Activated CD4-positive, alpha-beta T cell treated with anti-CD3 and anti-CD28 coated beads, Interleukin-2, amount 10 ng/mL, durations not matched to agents 24 days and 14 days (primary cell): ENCODE measurements at regions not wholly inside any gene's neighbourhood (a gene's known extent, or its start where the extent isn't known, plus 50 kb on each side); places are given as distances from the start of the nearest gene placed in this dataset.

Experiments
- DNase-seq: peaks from one replicate; pipeline ENCODE4 v3.0.0; 2022
- H3K27ac Mint-ChIP-seq: one replicate; pipeline ENCODE4 v1.8.0; 2022; ENCODE audit warnings: mild to moderate bottlenecking, mixed read lengths
- H3K27me3 Mint-ChIP-seq: one replicate; pipeline ENCODE4 v1.8.0; 2022; ENCODE audit warnings: mixed read lengths
- H3K36me3 Mint-ChIP-seq: one replicate; pipeline ENCODE4 v1.8.0; 2022; ENCODE audit warnings: low read depth, mild to moderate bottlenecking, mixed read lengths
- H3K4me1 Mint-ChIP-seq: one replicate; pipeline ENCODE4 v1.8.0; 2021; ENCODE audit warnings: mixed read lengths
- H3K4me3 Mint-ChIP-seq: one replicate; pipeline ENCODE4 v1.8.0; 2022; ENCODE audit warnings: mild to moderate bottlenecking, moderate library complexity, mixed read lengths
- H3K9me3 Mint-ChIP-seq: one replicate; pipeline ENCODE4 v1.8.0; 2021; ENCODE audit warnings: mixed read lengths
- intact Hi-C: fragments of 100-400 bp; cut with micrococcal nuclease; formaldehyde crosslinking; loops from one replicate; pipeline ENCODE4 v1.15.1; 2023

GRCh38 chr2:59893612-59894011 is 659.8 kb downstream of the BCL11A start:
- peaks cover 4% of the 10 kb centered on the region for H3K27me3 Mint-ChIP-seq
- no peaks in the 10 kb centered on the region for H3K9me3 Mint-ChIP-seq
- intact Hi-C loops: no loop called here
- no peak overlapping the region for H3K4me3 Mint-ChIP-seq
- no peak overlapping the region for H3K27ac Mint-ChIP-seq
- no peaks in the 10 kb centered on the region for H3K36me3 Mint-ChIP-seq
- peaks cover 2% of the 10 kb centered on the region for H3K4me1 Mint-ChIP-seq
- DNase-seq: no peak

- DNase-seq: no peak
- no peak overlapping the region for H3K4me3 Mint-ChIP-seq
- H3K27me3 Mint-ChIP-seq: peaks cover 12% of the 10 kb centered on the region
- H3K9me3 Mint-ChIP-seq: no peaks in the 10 kb centered on the region
- peaks cover 14% of the 10 kb centered on the region for H3K4me1 Mint-ChIP-seq
- H3K36me3 Mint-ChIP-seq: no peaks in the 10 kb centered on the region
- no peak overlapping the region for H3K27ac Mint-ChIP-seq
- intact Hi-C loops: no loop called here
Measured at GRCh38 chr2:59892398-59892797, 661.1 kb downstream of the BCL11A start.

GRCh38 chr2:59889305-59889704 is 664.1 kb downstream of the BCL11A start:
- intact Hi-C loops: no loop called here

GRCh38 chr2:59888706-59889105 is 664.7 kb downstream of the BCL11A start:
- no peaks in the 10 kb centered on the region for H3K36me3 Mint-ChIP-seq
- intact Hi-C loops: no loop called here
- H3K4me3 Mint-ChIP-seq: no peak overlapping the region
- no peak overlapping the region for H3K27ac Mint-ChIP-seq
- peaks cover 24% of the 10 kb centered on the region for H3K4me1 Mint-ChIP-seq
- DNase-seq: no peak
- H3K27me3 Mint-ChIP-seq: peaks cover 13% of the 10 kb centered on the region
- H3K9me3 Mint-ChIP-seq: no peaks in the 10 kb centered on the region

More at GRCh38 chr2:59889305-59889704, 664.1 kb downstream of the BCL11A start:
- Mint-ChIP-seq H3K4me3 (no peak overlapping the region), H3K4me1 (peaks cover 24% of the 10 kb centered on the region), H3K36me3 (no peaks in the 10 kb centered on the region), H3K9me3 (no peaks in the 10 kb centered on the region), H3K27ac (no peak overlapping the region), H3K27me3 (peaks cover 13% of the 10 kb centered on the region)
- DNase-seq: no peak

- Mint-ChIP-seq H3K9me3 (no peaks in the 10 kb centered on the region), H3K4me3 (peak overlapping the region; percentile 51), H3K36me3 (no peaks in the 10 kb centered on the region), H3K27ac (no peak overlapping the region), H3K27me3 (peaks cover 13% of the 10 kb centered on the region), H3K4me1 (peaks cover 24% of the 10 kb centered on the region)
- peak; percentile 87 for DNase-seq
- intact Hi-C loops: no loop called here
Measured at GRCh38 chr2:59888015-59888414, 665.4 kb downstream of the BCL11A start.

- no peak for DNase-seq
- H3K36me3 Mint-ChIP-seq: no peaks in the 10 kb centered on the region
- H3K27ac Mint-ChIP-seq: no peak overlapping the region
- no peaks in the 10 kb centered on the region for H3K9me3 Mint-ChIP-seq
- peak overlapping the region; percentile 51 for H3K4me3 Mint-ChIP-seq
- intact Hi-C loops: no loop called here
- peaks cover 24% of the 10 kb centered on the region for H3K4me1 Mint-ChIP-seq
- peaks cover 13% of the 10 kb centered on the region for H3K27me3 Mint-ChIP-seq
Measured at GRCh38 chr2:59887366-59887765, 666.1 kb downstream of the BCL11A start.

- Mint-ChIP-seq H3K9me3 (no peaks in the 10 kb centered on the region), H3K36me3 (no peaks in the 10 kb centered on the region), H3K4me1 (peaks cover 24% of the 10 kb centered on the region), H3K27me3 (peaks cover 13% of the 10 kb centered on the region), H3K4me3 (no peak overlapping the region), H3K27ac (no peak overlapping the region)
- DNase-seq: no peak
- intact Hi-C loops: no loop called here
Measured at GRCh38 chr2:59886759-59887158, 666.7 kb downstream of the BCL11A start.

GRCh38 chr2:59885541-59885940 is 667.9 kb downstream of the BCL11A start:
- Mint-ChIP-seq H3K36me3 (no peaks in the 10 kb centered on the region), H3K27ac (no peak overlapping the region), H3K27me3 (peaks cover 11% of the 10 kb centered on the region), H3K4me1 (peaks cover 24% of the 10 kb centered on the region), H3K4me3 (no peak overlapping the region), H3K9me3 (no peaks in the 10 kb centered on the region)
- peak; percentile 57 for DNase-seq
- intact Hi-C loops: no loop called here

GRCh38 chr2:59884166-59884565 is 669.3 kb downstream of the BCL11A start:
- H3K36me3 Mint-ChIP-seq: no peaks in the 10 kb centered on the region
- no peak for DNase-seq
- H3K27ac Mint-ChIP-seq: no peak overlapping the region
- H3K4me3 Mint-ChIP-seq: no peak overlapping the region
- H3K4me1 Mint-ChIP-seq: peaks cover 24% of the 10 kb centered on the region
- H3K9me3 Mint-ChIP-seq: no peaks in the 10 kb centered on the region
- intact Hi-C loops: no loop called here
- H3K27me3 Mint-ChIP-seq: peaks cover 11% of the 10 kb centered on the region

- no peak overlapping the region for H3K27ac Mint-ChIP-seq
- H3K27me3 Mint-ChIP-seq: peaks cover 7% of the 10 kb centered on the region
- peaks cover 17% of the 10 kb centered on the region for H3K4me1 Mint-ChIP-seq
- H3K9me3 Mint-ChIP-seq: no peaks in the 10 kb centered on the region
- no peak for DNase-seq
- no peak overlapping the region for H3K4me3 Mint-ChIP-seq
- no peaks in the 10 kb centered on the region for H3K36me3 Mint-ChIP-seq
- intact Hi-C loops: no loop called here
Measured at GRCh38 chr2:59882822-59883221, 670.6 kb downstream of the BCL11A start.

- no peak overlapping the region for H3K27ac Mint-ChIP-seq
- no peaks in the 10 kb centered on the region for H3K9me3 Mint-ChIP-seq
- intact Hi-C loops: no loop called here
- H3K27me3 Mint-ChIP-seq: peaks cover 2% of the 10 kb centered on the region
- H3K4me3 Mint-ChIP-seq: no peak overlapping the region
- no peaks in the 10 kb centered on the region for H3K36me3 Mint-ChIP-seq
- peaks cover 11% of the 10 kb centered on the region for H3K4me1 Mint-ChIP-seq
- no peak for DNase-seq
Measured at GRCh38 chr2:59882279-59882678, 671.2 kb downstream of the BCL11A start.

- intact Hi-C loops: no loop called here
- Mint-ChIP-seq H3K9me3 (peaks cover 4% of the 10 kb centered on the region), H3K4me3 (no peak overlapping the region), H3K36me3 (no peaks in the 10 kb centered on the region), H3K27me3 (peaks cover 5% of the 10 kb centered on the region), H3K4me1 (peaks cover 7% of the 10 kb centered on the region), H3K27ac (no peak overlapping the region)
- no peak for DNase-seq
Measured at GRCh38 chr2:59881218-59881617, 672.2 kb downstream of the BCL11A start.

GRCh38 chr2:59879700-59880131 is 673.7 kb downstream of the BCL11A start:
- no peak for DNase-seq
- H3K9me3 Mint-ChIP-seq: peaks cover 6% of the 10 kb centered on the region
- intact Hi-C loops: no loop called here
- H3K27ac Mint-ChIP-seq: no peak overlapping the region
- H3K4me3 Mint-ChIP-seq: no peak overlapping the region
- no peaks in the 10 kb centered on the region for H3K36me3 Mint-ChIP-seq
- H3K4me1 Mint-ChIP-seq: no peaks in the 10 kb centered on the region
- H3K27me3 Mint-ChIP-seq: peaks cover 6% of the 10 kb centered on the region

- H3K9me3 Mint-ChIP-seq: peaks cover 6% of the 10 kb centered on the region
- H3K36me3 Mint-ChIP-seq: no peaks in the 10 kb centered on the region
- intact Hi-C loops: no loop called here
- H3K4me3 Mint-ChIP-seq: no peak overlapping the region
- H3K27me3 Mint-ChIP-seq: peaks cover 5% of the 10 kb centered on the region
- DNase-seq: no peak
- H3K4me1 Mint-ChIP-seq: no peaks in the 10 kb centered on the region
- no peak overlapping the region for H3K27ac Mint-ChIP-seq
Measured at GRCh38 chr2:59875836-59876235, 677.6 kb downstream of the BCL11A start.

- intact Hi-C loops: no loop called here
- Mint-ChIP-seq H3K27ac (no peak overlapping the region), H3K4me3 (no peak overlapping the region)
Measured at GRCh38 chr2:59874971-59875755, 678.3 kb downstream of the BCL11A start.

More at GRCh38 chr2:59874971-59875755, 678.3 kb downstream of the BCL11A start:
- H3K9me3 Mint-ChIP-seq: peaks cover 6% of the 10 kb centered on the region
- no peaks in the 10 kb centered on the region for H3K4me1 Mint-ChIP-seq
- no peaks in the 10 kb centered on the region for H3K36me3 Mint-ChIP-seq
- DNase-seq: no peak
- H3K27me3 Mint-ChIP-seq: peaks cover 5% of the 10 kb centered on the region
